Neural cell (in vitro differentiated cells): ENCODE measurements at regions not wholly inside any gene's neighbourhood (a gene's known extent, or its start where the extent isn't known, plus 50 kb on each side); places are given as distances from the start of the nearest gene placed in this dataset.

Experiments
- H2AFZ ChIP-seq: fragments of 200-600, 300-800 bp; sonication (generic), shearing (Covaris generic); 2 replicates; pipeline ENCODE4 v1.6.0; 2014; ENCODE audit warnings: low read depth, mild to moderate bottlenecking, antibody characterized with exemption, low read length, moderate library complexity
- H3F3A ChIP-seq: fragments of 200-600 bp; shearing (Covaris generic); 2 replicates; pipeline ENCODE4 v1.6.1; 2016; ENCODE audit warnings: mild to moderate bottlenecking, moderate library complexity, mixed read lengths, antibody characterized with exemption, low read length; ENCODE audit not compliant: insufficient read depth, poor library complexity, severe bottlenecking
- H3K27ac ChIP-seq: fragments of 200-600, 300-800 bp; sonication (generic), shearing (Covaris generic); 2 replicates; pipeline ENCODE4 v1.5.1; 2014; ENCODE audit warnings: mild to moderate bottlenecking, low read length, moderate library complexity
- H3K27me3 ChIP-seq: fragments of 300-800, 200-600 bp; sonication (generic), shearing (Covaris generic); 2 replicates; pipeline ENCODE4 v1.6.0; 2014; ENCODE audit warnings: mild to moderate bottlenecking, low read depth, low read length, moderate library complexity; ENCODE audit not compliant: insufficient read depth
- H3K36me3 ChIP-seq: fragments of 300-800, 200-600 bp; sonication (generic), shearing (Covaris generic); 2 replicates; pipeline ENCODE4 v1.5.1; 2014; ENCODE audit warnings: mild to moderate bottlenecking, antibody characterized with exemption, low read length, moderate library complexity; ENCODE audit not compliant: insufficient read depth
- H3K4me2 ChIP-seq: fragments of 300-800, 200-600 bp; sonication (generic), shearing (Covaris generic); 2 replicates; pipeline ENCODE4 v1.6.0; 2014; ENCODE audit warnings: mild to moderate bottlenecking, low read length
- H3K4me3 ChIP-seq: fragments of 300-800, 200-600 bp; sonication (generic), shearing (Covaris generic); 2 replicates; pipeline ENCODE4 v1.5.1; 2014; ENCODE audit warnings: mild to moderate bottlenecking, low read length, moderate library complexity
- H3K79me2 ChIP-seq: fragments of 200-600 bp; shearing (Covaris generic); replicated peaks from 2 replicates; pipeline ENCODE4 v1.6.0; 2014; ENCODE audit warnings: mild to moderate bottlenecking, low read length, moderate library complexity; ENCODE audit not compliant: insufficient read depth
- H3K9ac ChIP-seq: fragments of 300-800, 200-600 bp; sonication (generic), shearing (Covaris generic); 2 replicates; pipeline ENCODE4 v1.6.1; 2016; ENCODE audit warnings: mild to moderate bottlenecking, low read length, mixed read lengths
- H3K9me2 ChIP-seq: fragments of 200-600 bp; shearing (Covaris generic); 2 replicates; pipeline ENCODE4 v1.6.1; 2016; ENCODE audit warnings: mild to moderate bottlenecking, low read length, mixed read lengths; ENCODE audit not compliant: insufficient read depth
- H3K9me3 ChIP-seq: fragments of 200-600, 300-800 bp; sonication (generic), shearing (Covaris generic); 2 replicates; pipeline ENCODE4 v1.6.1; 2016; ENCODE audit warnings: mild to moderate bottlenecking, mixed run types, low read length, moderate library complexity, mixed read lengths
- H4K20me1 ChIP-seq: fragments of 200-600 bp; shearing (Covaris generic); 2 replicates; pipeline ENCODE4 v1.6.1; 2016; ENCODE audit warnings: mild to moderate bottlenecking, mixed run types; ENCODE audit not compliant: insufficient read depth
- CTCF ChIP-seq: fragments of 450-650 bp; IDR thresholded peaks from 2 replicates; pipeline ENCODE4 v1.5.1; 2014; ENCODE audit warnings: antibody characterized with exemption, mild to moderate bottlenecking, moderate library complexity; ENCODE audit not compliant: poor library complexity, severe bottlenecking
- EP300 ChIP-seq: fragments of 450-650 bp; conservative IDR thresholded peaks from 2 replicates; pipeline ENCODE4 v1.6.1; 2014; ENCODE audit warnings: antibody characterized with exemption, mild to moderate bottlenecking, moderate library complexity; ENCODE audit not compliant: poor library complexity, severe bottlenecking
- EZH2 ChIP-seq: fragments of 200-600, 300-800 bp; shearing (Covaris generic), sonication (generic); IDR thresholded peaks from 2 replicates; pipeline ENCODE4 v1.6.1; 2014; ENCODE audit warnings: antibody characterized with exemption, low read length, borderline replicate concordance, mild to moderate bottlenecking; ENCODE audit not compliant: insufficient read depth, poor library complexity, severe bottlenecking
- MXI1 ChIP-seq: fragments of 450-650 bp; conservative IDR thresholded peaks from 2 replicates; pipeline ENCODE4 v1.6.1; 2014; ENCODE audit warnings: antibody characterized with exemption, mild to moderate bottlenecking; ENCODE audit not compliant: poor library complexity, severe bottlenecking
- POLR2AphosphoS5 ChIP-seq: IDR thresholded peaks from 2 replicates; pipeline ENCODE4 v1.6.1; 2012
- RAD21 ChIP-seq: fragments of 450-650 bp; conservative IDR thresholded peaks from 2 replicates; pipeline ENCODE4 v1.6.1; 2014; ENCODE audit warnings: antibody characterized with exemption, mild to moderate bottlenecking, moderate library complexity
- REST ChIP-seq: IDR thresholded peaks from 2 replicates; pipeline ENCODE4 v1.6.1; 2012; ENCODE audit warnings: borderline replicate concordance
- SMC3 ChIP-seq: fragments of 450-650 bp; conservative IDR thresholded peaks from 2 replicates; pipeline ENCODE4 v1.6.1; 2014; ENCODE audit warnings: antibody characterized with exemption, mild to moderate bottlenecking, moderate library complexity; ENCODE audit not compliant: poor library complexity
- TAF1 ChIP-seq: IDR thresholded peaks from 2 replicates; pipeline ENCODE4 v1.6.1; 2012; ENCODE audit warnings: low read depth

- Histone ChIP-seq H3K27me3 (no peaks in the 10 kb centered on the region), H3K4me3 (no peak overlapping the region), H3K27ac (no peak overlapping the region), H3K36me3 (no peaks in the 10 kb centered on the region), H3K9me3 (no peaks in the 10 kb centered on the region), H2AFZ (no peak overlapping the region), H3K9ac (no peak overlapping the region), H3K4me2 (no peak overlapping the region), H4K20me1 (no peaks in the 10 kb centered on the region), H3K79me2 (no peaks in the 10 kb centered on the region), H3K9me2 (no peaks in the 10 kb centered on the region), H3F3A (no peaks in the 10 kb centered on the region)
- TF ChIP-seq RAD21, result no peak
- no peak for TF ChIP-seq TAF1
- no peak for TF ChIP-seq MXI1
- TF ChIP-seq EZH2, result no peak
- no peak for TF ChIP-seq REST
- TF ChIP-seq POLR2AphosphoS5, result no peak
- no peak for TF ChIP-seq SMC3
- TF ChIP-seq EP300, result no peak
- no peak for TF ChIP-seq CTCF
These were observed 140.9 kb downstream of the TWIST2 start for GRCh38 chr2:238988752-238989151.

- Histone ChIP-seq H4K20me1 (no peaks in the 10 kb centered on the region), H3K36me3 (no peaks in the 10 kb centered on the region), H3K79me2 (no peaks in the 10 kb centered on the region), H3K4me3 (no peak overlapping the region), H3K27ac (no peak overlapping the region), H3K4me2 (no peak overlapping the region), H3K9me2 (no peaks in the 10 kb centered on the region), H3K27me3 (no peaks in the 10 kb centered on the region), H2AFZ (no peak overlapping the region), H3F3A (no peaks in the 10 kb centered on the region), H3K9me3 (no peaks in the 10 kb centered on the region), H3K9ac (no peak overlapping the region)
- no peak for TF ChIP-seq MXI1
- no peak for TF ChIP-seq RAD21
- TF ChIP-seq EP300, result no peak
- no peak for TF ChIP-seq TAF1
- TF ChIP-seq CTCF, result no peak
- TF ChIP-seq SMC3, result no peak
- TF ChIP-seq POLR2AphosphoS5, result no peak
- no peak for TF ChIP-seq EZH2
- no peak for TF ChIP-seq REST
These were observed 141.6 kb downstream of the TWIST2 start for GRCh38 chr2:238989484-238989883.
